ENCODE measurements at regions not wholly inside any gene's neighbourhood (a gene's known extent, or its start where the extent isn't known, plus 50 kb on each side); places are given as distances from the start of the nearest gene placed in this dataset.
"Not testable (repeated sequence)": the region's sequence is repeated elsewhere in the genome, so short reads cannot be mapped to it uniquely, and the experiment has no call there.

DNA sequence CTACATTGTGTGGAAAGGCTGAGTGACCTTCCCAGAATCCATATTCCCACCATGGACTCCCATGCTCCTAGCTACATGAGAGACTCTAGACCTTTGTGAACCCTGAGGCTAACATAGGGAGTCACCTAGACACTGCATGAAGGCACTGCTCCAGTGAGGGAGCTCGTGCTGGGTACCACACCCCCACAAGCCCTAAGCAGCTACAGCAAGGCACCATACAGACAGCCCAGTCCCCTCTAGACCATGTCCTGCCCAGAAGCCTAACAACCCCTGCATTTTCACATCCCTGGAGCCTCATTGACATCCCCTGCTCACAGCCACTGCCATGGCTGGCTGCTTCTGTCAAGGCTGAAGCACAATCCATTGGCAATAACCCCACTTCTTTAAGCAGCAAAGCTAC, 176.5 kb upstream of the CTNND2 start:
- DNase-seq = no peak

DNA sequence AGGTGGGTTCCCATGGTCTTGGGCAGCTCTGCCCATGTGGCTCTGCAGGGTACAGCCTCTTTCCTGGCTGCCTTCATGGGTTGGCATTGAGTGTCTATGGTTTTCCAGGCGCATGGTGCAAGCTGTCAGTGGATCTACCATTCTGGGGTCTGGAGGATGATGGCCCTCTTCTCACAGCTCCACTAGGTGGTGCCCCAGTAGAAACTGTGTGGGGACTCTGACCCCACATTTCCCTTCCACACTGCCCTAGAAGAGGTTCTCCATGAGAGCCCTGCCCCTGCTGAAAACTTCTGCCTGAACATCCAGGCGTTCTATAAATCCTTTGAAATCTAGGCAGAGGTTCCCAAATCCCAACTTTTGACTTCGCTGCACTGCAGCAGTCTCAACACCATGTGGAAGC, 174.0 kb upstream of the CTNND2 start:
- DNase-seq = not testable (repeated sequence)

- DNase-seq = no peak
Observed at GRCh38 chr5:12073426-12073825, 169.2 kb upstream of the CTNND2 start.

GRCh38 chr5:12072441-12072840, 168.2 kb upstream of the CTNND2 start:
- no peak for DNase-seq

DNA sequence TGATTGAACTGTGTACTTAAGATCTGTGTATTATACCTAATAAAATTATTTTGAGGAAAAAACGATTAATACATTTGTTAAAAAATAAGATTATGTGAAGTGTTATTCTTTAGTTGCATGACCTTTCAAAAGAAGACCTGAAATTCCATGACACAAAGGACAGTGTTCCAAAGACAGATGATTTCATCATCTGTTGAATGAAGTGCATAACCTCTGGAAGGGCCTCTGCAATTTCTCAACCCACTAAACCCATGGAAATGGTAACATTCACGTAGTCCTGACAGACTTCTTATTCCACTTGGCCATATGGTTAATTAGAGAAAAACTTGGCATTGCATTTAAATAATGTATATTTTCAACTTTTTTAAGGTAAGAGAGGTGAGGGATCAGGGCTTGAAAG, 167.2 kb upstream of the CTNND2 start:
- DNase-seq = no peak

GRCh38 chr5:12023614-12024241, 119.5 kb upstream of the CTNND2 start:
- no peak for DNase-seq

DNA sequence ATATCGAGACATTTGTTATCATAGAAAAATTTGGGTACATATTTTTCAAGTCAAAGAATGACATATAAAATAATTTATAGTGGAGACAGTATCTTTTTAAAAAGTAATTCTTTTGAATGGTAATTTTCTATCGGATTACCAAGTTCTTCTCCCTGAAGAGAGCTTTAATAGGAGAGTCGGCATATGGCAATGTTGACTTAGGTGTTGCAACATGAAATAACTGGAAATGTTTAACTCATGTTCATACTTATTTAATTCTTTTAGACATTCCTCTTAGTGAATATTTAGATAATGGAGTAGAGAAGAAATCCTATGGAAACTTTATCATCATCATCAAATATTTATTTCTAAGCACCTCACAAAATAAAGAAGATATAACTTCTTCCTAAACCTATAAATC, 118.2 kb upstream of the CTNND2 start:
- DNase-seq = no peak

DNA sequence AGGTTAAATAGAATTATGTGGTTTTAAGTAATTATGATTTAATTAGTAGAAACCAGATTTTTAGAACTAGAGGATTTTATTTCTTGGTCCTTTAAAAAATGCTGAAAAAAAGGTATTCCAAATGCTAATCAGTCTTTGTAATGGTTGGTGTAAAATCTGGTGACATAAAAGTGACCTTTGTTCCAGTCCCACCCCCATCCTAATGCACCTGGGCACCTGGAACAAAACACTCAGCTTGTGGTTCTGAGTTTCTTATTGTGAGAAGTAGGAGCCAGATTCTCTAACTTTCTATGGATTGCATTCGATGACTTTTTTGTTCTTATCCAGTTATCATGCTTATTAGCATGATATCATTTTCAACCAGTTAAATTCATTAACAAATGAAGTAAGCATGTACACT, 115.1 kb upstream of the CTNND2 start:
- DNase-seq = no peak

GRCh38 chr5:12017007-12017406, 112.8 kb upstream of the CTNND2 start:
- no peak for DNase-seq

DNA sequence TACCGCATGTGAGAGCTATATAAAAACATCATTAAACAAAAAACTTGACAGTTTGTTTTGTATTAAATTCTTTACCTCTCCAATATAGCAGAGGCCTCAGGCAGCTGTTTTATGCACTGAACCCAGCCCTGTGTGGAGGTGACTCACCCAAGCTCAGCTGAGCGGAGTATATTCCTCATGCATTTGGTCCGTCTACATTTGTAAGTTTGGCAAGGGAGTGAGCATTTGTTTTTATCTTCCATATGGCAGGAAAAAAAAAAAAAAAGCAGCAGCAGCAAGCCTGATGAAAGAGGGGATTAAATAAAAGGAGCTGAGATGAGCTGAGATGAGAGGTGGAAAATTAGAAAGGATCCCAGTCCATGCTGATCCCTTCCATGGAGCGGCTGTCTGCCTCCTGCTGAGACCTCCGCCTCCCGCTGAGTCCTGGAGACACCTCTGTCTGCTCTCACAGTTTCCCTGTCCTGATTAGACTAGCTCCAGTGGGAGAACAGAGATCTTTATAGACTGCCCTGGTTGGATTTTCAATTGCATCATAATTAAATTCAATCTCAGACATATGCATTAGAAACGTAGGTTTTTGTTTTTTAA, 112.0 kb upstream of the CTNND2 start:
- DNase-seq = no peak

DNA sequence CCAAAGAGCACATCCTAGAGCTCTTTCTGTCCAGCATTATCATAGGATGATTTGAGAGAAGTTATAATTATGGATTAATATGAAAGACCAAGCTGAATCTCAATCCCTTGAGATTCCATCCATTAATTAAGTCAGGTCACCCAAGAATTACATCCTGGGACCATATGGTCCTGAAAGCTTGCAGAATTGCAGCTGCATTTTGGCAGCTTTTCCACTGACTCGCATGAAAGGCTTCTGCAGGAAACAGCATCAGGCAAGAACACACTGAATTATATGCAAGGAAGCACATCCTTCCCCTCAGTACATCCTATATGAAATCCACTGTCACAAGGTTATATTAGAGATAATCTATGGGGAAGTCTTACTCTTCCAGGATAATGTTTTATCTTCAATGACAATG, 109.1 kb upstream of the CTNND2 start:
- DNase-seq = no peak

DNA sequence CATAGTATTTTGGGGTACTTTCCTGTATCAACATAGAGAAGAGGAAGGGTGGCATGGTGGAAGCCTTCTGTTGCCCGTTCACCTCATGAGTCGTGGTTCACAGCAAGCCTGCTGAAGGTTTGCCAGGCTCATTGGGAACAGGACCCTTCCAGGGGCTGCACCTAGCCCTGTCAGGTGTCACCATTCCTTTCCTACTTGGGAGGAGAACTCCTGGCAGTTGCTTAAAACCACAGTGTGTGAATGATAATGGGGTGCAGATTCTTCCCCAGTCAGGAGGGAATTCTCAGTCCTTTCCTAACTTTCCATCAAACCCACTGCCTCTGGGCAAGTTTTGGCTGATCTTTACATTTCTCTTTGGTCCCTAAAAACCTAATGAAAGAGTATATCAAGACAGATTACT, 99.4 kb upstream of the CTNND2 start:
- no peak for DNase-seq

- no peak for DNase-seq
Observed at GRCh38 chr5:11998397-11998796, 94.2 kb upstream of the CTNND2 start.

- no peak for DNase-seq
Observed at GRCh38 chr5:11997942-11998341, 93.7 kb upstream of the CTNND2 start.

GRCh38 chr5:11992518-11992917, 88.3 kb upstream of the CTNND2 start:
- DNase-seq = no peak

- DNase-seq = no peak
Observed at GRCh38 chr5:11985993-11986392, 81.7 kb upstream of the CTNND2 start.

DNA sequence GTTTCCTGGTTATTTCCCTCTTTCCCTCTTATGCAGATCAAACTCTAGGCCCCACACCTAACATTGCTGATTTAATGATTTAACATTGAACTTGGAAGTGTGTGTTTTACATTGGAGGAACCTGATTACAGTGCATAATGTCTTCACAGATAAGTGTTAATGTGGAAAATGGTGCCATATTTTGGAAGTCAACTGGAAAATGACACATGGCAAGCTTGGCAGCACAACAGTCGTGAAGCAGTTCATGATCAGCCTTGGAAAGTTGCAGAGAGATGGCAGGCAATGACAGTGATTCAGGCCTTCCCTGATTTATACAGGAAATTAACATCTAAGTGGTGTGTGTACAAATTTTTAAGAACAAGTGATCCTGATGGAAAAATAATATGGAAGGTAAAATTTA, 80.0 kb upstream of the CTNND2 start:
- no peak for DNase-seq

DNA sequence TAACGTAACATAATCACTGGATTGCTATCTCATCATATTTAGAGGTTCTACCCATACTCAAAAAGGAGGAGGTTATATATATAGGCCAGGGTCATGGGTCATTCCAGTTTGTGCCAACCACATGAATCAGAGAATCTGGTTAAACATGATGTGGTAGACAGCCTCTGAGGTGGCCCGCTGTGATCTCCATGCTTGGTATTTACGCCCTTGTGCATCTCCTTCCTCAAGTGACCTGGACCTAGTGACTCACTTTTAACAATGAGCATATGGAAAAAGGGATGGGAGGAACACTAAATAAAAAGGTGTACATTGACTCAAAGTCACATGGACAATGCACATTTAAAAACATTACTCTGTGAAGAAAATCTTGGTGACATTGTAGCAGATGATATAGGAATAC, 77.7 kb upstream of the CTNND2 start:
- DNase-seq = no peak

GRCh38 chr5:11977904-11978303, 73.7 kb upstream of the CTNND2 start:
- DNase-seq = no peak

GRCh38 chr5:11973469-11973868, 69.2 kb upstream of the CTNND2 start:
- DNase-seq = no peak

GRCh38 chr5:11963227-11963626, 59.0 kb upstream of the CTNND2 start:
- DNase-seq = no peak

- DNase-seq = no peak
Observed at GRCh38 chr5:11962122-11962521, 57.9 kb upstream of the CTNND2 start.

- no peak for DNase-seq
Observed at GRCh38 chr5:11958321-11958720, 54.1 kb upstream of the CTNND2 start.

GRCh38 chr5:11955331-11955730, 51.1 kb upstream of the CTNND2 start:
- DNase-seq = no peak
